ENCODE measurements at regions not wholly inside any gene's neighbourhood (a gene's known extent, or its start where the extent isn't known, plus 50 kb on each side); places are given as distances from the start of the nearest gene placed in this dataset.

GRCh38 chr22:48948575-48949170 lies 879.0 kb downstream of the BRD1 start:
- Histone ChIP-seq H3K4me1 (ENCODE audit: insufficient read depth) (no peaks in the 10 kb centered on the region), H3K27ac (no peak overlapping the region), H3K4me3 (no peak overlapping the region), H4K20me1 (ENCODE audit: insufficient read depth) (no peaks in the 10 kb centered on the region), H2AFZ (no peak overlapping the region), H3K9ac (no peak overlapping the region), H3K36me3 (ENCODE audit: low read depth) (no peaks in the 10 kb centered on the region), H3K79me2 (ENCODE audit: insufficient read depth) (no peaks in the 10 kb centered on the region), H3K4me2 (ENCODE audit: unreplicated experiment) (no peak overlapping the region), H3K9me3 (ENCODE audit: low read depth) (no peaks in the 10 kb centered on the region), H3K9me2 (ENCODE audit: insufficient read depth) (no peaks in the 10 kb centered on the region), H3F3A (ENCODE audit: insufficient read depth) (no peaks in the 10 kb centered on the region), H3K27me3 (replicated peaks; ENCODE audit: insufficient read depth) (no peaks in the 10 kb centered on the region)
- in situ Hi-C loops (cut with MboI) = no loop called here
- TF ChIP-seq EZH2phosphoT487 (IDR thresholded peaks at IDR 0.05; ENCODE audit: insufficient read depth, low read depth) = no peak
- no peak for TF ChIP-seq EZH2 (IDR thresholded peaks at IDR 0.05; ENCODE audit: insufficient read depth, poor library complexity, severe bottlenecking)
- no peak for DNase-seq
- 38 to 39% methylated on average over 5 to 6 of the region's 6 CpGs for WGBS, 2 experiments (ENCODE audit: low coverage in 1 of 2, low lambda C conversion rate in 2 of 2, missing lambda C conversion rate in 2 of 2)

GRCh38 chr22:48947636-48948035 lies 880.0 kb downstream of the BRD1 start:
- no peaks in the 10 kb centered on the region for H3K79me2 ChIP-seq (ENCODE audit: insufficient read depth)
- no peaks in the 10 kb centered on the region for H3K9me3 ChIP-seq (ENCODE audit: low read depth)
- H3K4me1 ChIP-seq (ENCODE audit: insufficient read depth) = no peaks in the 10 kb centered on the region
- no peaks in the 10 kb centered on the region for H3K36me3 ChIP-seq (ENCODE audit: low read depth)
- H3K9ac ChIP-seq = no peak overlapping the region
- in situ Hi-C loops (cut with MboI) = no loop called here
- WGBS, 2 experiments (ENCODE audit: low coverage in 1 of 2, low lambda C conversion rate in 2 of 2, missing lambda C conversion rate in 2 of 2) = 42 to 50% methylated on average over 5 of the region's 5 CpGs
- H3K4me2 ChIP-seq (ENCODE audit: unreplicated experiment) = no peak overlapping the region
- H3K27ac ChIP-seq = no peak overlapping the region
- H3K9me2 ChIP-seq (ENCODE audit: insufficient read depth) = no peaks in the 10 kb centered on the region
- no peaks in the 10 kb centered on the region for H3F3A ChIP-seq (ENCODE audit: insufficient read depth)
- H4K20me1 ChIP-seq (ENCODE audit: insufficient read depth) = no peaks in the 10 kb centered on the region
- DNase-seq = no peak
- H3K4me3 ChIP-seq = no peak overlapping the region
- H3K27me3 ChIP-seq (replicated peaks; ENCODE audit: insufficient read depth) = no peaks in the 10 kb centered on the region
- TF ChIP-seq EZH2phosphoT487 (IDR thresholded peaks at IDR 0.05; ENCODE audit: insufficient read depth, low read depth) (no peak), EZH2 (IDR thresholded peaks at IDR 0.05; ENCODE audit: insufficient read depth, poor library complexity, severe bottlenecking) (no peak)
- H2AFZ ChIP-seq = no peak overlapping the region

- H3K4me1 ChIP-seq (ENCODE audit: insufficient read depth) = no peaks in the 10 kb centered on the region
- H3K4me3 ChIP-seq = no peak overlapping the region
- no peaks in the 10 kb centered on the region for H3F3A ChIP-seq (ENCODE audit: insufficient read depth)
- in situ Hi-C loops (cut with MboI) = no loop called here
- H3K4me2 ChIP-seq (ENCODE audit: unreplicated experiment) = no peak overlapping the region
- H3K36me3 ChIP-seq (ENCODE audit: low read depth) = no peaks in the 10 kb centered on the region
- no peak for DNase-seq
- no peak overlapping the region for H3K9ac ChIP-seq
- no peaks in the 10 kb centered on the region for H3K27me3 ChIP-seq (replicated peaks; ENCODE audit: insufficient read depth)
- WGBS, 2 experiments (ENCODE audit: low coverage in 1 of 2, low lambda C conversion rate in 2 of 2, missing lambda C conversion rate in 2 of 2) = 56 to 62% methylated on average over 20 to 22 of the region's 22 CpGs
- H3K27ac ChIP-seq = no peak overlapping the region
- TF ChIP-seq EZH2 (IDR thresholded peaks at IDR 0.05; ENCODE audit: insufficient read depth, poor library complexity, severe bottlenecking) = no peak
- TF ChIP-seq EZH2phosphoT487 (IDR thresholded peaks at IDR 0.05; ENCODE audit: insufficient read depth, low read depth) = no peak
- H3K9me3 ChIP-seq (ENCODE audit: low read depth) = no peaks in the 10 kb centered on the region
- no peaks in the 10 kb centered on the region for H3K9me2 ChIP-seq (ENCODE audit: insufficient read depth)
- no peaks in the 10 kb centered on the region for H3K79me2 ChIP-seq (ENCODE audit: insufficient read depth)
- no peak overlapping the region for H2AFZ ChIP-seq
- no peaks in the 10 kb centered on the region for H4K20me1 ChIP-seq (ENCODE audit: insufficient read depth)
Measured at GRCh38 chr22:48945621-48946458, 881.8 kb downstream of the BRD1 start.

- H3K9me3 ChIP-seq (ENCODE audit: low read depth) = no peaks in the 10 kb centered on the region
- no peaks in the 10 kb centered on the region for H3K27me3 ChIP-seq (replicated peaks; ENCODE audit: insufficient read depth)
- DNase-seq = no peak
- TF ChIP-seq EZH2phosphoT487 (IDR thresholded peaks at IDR 0.05; ENCODE audit: insufficient read depth, low read depth) (no peak), EZH2 (IDR thresholded peaks at IDR 0.05; ENCODE audit: insufficient read depth, poor library complexity, severe bottlenecking) (no peak)
- no peaks in the 10 kb centered on the region for H3K9me2 ChIP-seq (ENCODE audit: insufficient read depth)
- no peaks in the 10 kb centered on the region for H3F3A ChIP-seq (ENCODE audit: insufficient read depth)
- no peaks in the 10 kb centered on the region for H3K79me2 ChIP-seq (ENCODE audit: insufficient read depth)
- no peak overlapping the region for H3K4me2 ChIP-seq (ENCODE audit: unreplicated experiment)
- H2AFZ ChIP-seq = no peak overlapping the region
- no peaks in the 10 kb centered on the region for H3K4me1 ChIP-seq (ENCODE audit: insufficient read depth)
- in situ Hi-C loops (cut with MboI) = no loop called here
- H3K4me3 ChIP-seq = no peak overlapping the region
- no peak overlapping the region for H3K27ac ChIP-seq
- H4K20me1 ChIP-seq (ENCODE audit: insufficient read depth) = no peaks in the 10 kb centered on the region
- WGBS, 2 experiments (ENCODE audit: low coverage in 1 of 2, low lambda C conversion rate in 2 of 2, missing lambda C conversion rate in 2 of 2) = 46 to 52% methylated on average over 36 to 38 of the region's 38 CpGs
- no peak overlapping the region for H3K9ac ChIP-seq
- H3K36me3 ChIP-seq (ENCODE audit: low read depth) = no peaks in the 10 kb centered on the region
Measured at GRCh38 chr22:48944751-48945620, 882.7 kb downstream of the BRD1 start.
